Ascending aorta (tissue), 2 donors: ENCODE measurements at regions not wholly inside any gene's neighbourhood (a gene's known extent, or its start where the extent isn't known, plus 50 kb on each side); places are given as distances from the start of the nearest gene placed in this dataset.

Experiments
- DNase-seq, 2 donors: peaks; one replicate each; pipeline ENCODE4 v3.0.0-alpha.2; 2019; ENCODE audit warnings: low spot score in 2 of 2
- H3K27ac ChIP-seq, 2 donors: fragments of 200-600 bp; sonication (generic); one replicate each; pipeline ENCODE4 v1.5.1; 2016 to 2017; ENCODE audit warnings: mild to moderate bottlenecking in 1 of 2
- H3K27me3 ChIP-seq: fragments of 200-600 bp; sonication (generic); one replicate; pipeline ENCODE4 v1.5.1; 2017
- H3K36me3 ChIP-seq, 2 donors: fragments of 200-600 bp; sonication (generic); one replicate each; pipeline ENCODE4 v1.5.1; 2016
- H3K4me1 ChIP-seq, 2 donors: fragments of 200-600 bp; sonication (generic); one replicate each; pipeline ENCODE4 v1.5.1; 2016 to 2017; ENCODE audit warnings: mild to moderate bottlenecking in 1 of 2
- H3K4me3 ChIP-seq, 2 donors: fragments of 200-600 bp; sonication (generic); one replicate each; pipeline ENCODE4 v1.5.1; 2016 to 2017; ENCODE audit warnings: mild to moderate bottlenecking in 1 of 2
- H3K9me3 ChIP-seq, 2 donors: fragments of 200-600 bp; sonication (generic); one replicate each; pipeline ENCODE4 v1.5.1; 2016
- CTCF ChIP-seq, 3 experiments: fragments of 200-600 bp in 2 of 3; fragments of 450-650 bp in 1 of 3; sonication (generic) in 2 of 3; IDR thresholded peaks; one replicate each; pipeline ENCODE4 v1.5.1; 2016 to 2019; ENCODE audit warnings: antibody characterized with exemption in 3 of 3, mild to moderate bottlenecking in 1 of 3, moderate library complexity in 1 of 3
- intact Hi-C: fragments of 100-400 bp; cut with DNase I; formaldehyde crosslinking; loops from one replicate; pipeline ENCODE4 v1.15.1; 2023

- DNase-seq = peak; percentile 0 to 56
- Histone ChIP-seq H3K9me3 (no peaks in the 10 kb centered on the region), H3K4me3 (no peak overlapping the region), H3K27ac (no peak overlapping the region), H3K4me1 (peaks cover 17 to 26% of the 10 kb centered on the region in 2 donors), H3K36me3 (no peaks in the 10 kb centered on the region), H3K27me3 (no peaks in the 10 kb centered on the region)
- TF ChIP-seq CTCF (IDR thresholded peaks at IDR 0.05) = no peak
- intact Hi-C loops = no loop called here
Measured at GRCh38 chr16:85391769-85392583, 221.1 kb upstream of the GSE1 start.

- Histone ChIP-seq H3K27ac (peak overlapping the region in 1 of 2 donors; percentile 9), H3K27me3 (no peaks in the 10 kb centered on the region), H3K9me3 (no peaks in the 10 kb centered on the region), H3K36me3 (no peaks in the 10 kb centered on the region), H3K4me1 (peaks cover 17 to 26% of the 10 kb centered on the region in 2 donors), H3K4me3 (no peak overlapping the region)
- no peak for TF ChIP-seq CTCF (IDR thresholded peaks at IDR 0.05)
- peak in 1 of 2 donors; percentile 53 for DNase-seq
- intact Hi-C loops = no loop called here
Measured at GRCh38 chr16:85392756-85393673, 220.1 kb upstream of the GSE1 start.

GRCh38 chr16:85393674-85394451 is 219.3 kb upstream of the GSE1 start:
- H3K27me3 ChIP-seq = no peaks in the 10 kb centered on the region
- no peaks in the 10 kb centered on the region for H3K36me3 ChIP-seq
- H3K27ac ChIP-seq = peak overlapping the region in 1 of 2 donors; percentile 9
- H3K4me1 ChIP-seq = peaks cover 17 to 26% of the 10 kb centered on the region in 2 donors
- peak in 1 of 2 donors; percentile 67 for DNase-seq
- intact Hi-C loops = loop anchor here (2.0 kb wide), 1 partner anchor 73 kb away; no protein-coding TSS in a partner anchor
- no peaks in the 10 kb centered on the region for H3K9me3 ChIP-seq
- no peak overlapping the region for H3K4me3 ChIP-seq
- TF ChIP-seq CTCF (IDR thresholded peaks at IDR 0.05) = peak; percentile 63 to 69 (median 67)

GRCh38 chr16:85394456-85395206 is 218.5 kb upstream of the GSE1 start:
- peak in 1 of 2 donors; percentile 61 for DNase-seq
- no peaks in the 10 kb centered on the region for H3K27me3 ChIP-seq
- no peak overlapping the region for H3K4me3 ChIP-seq
- peaks cover 17 to 26% of the 10 kb centered on the region in 2 donors for H3K4me1 ChIP-seq
- peak overlapping the region; percentile 77 to 82 for H3K27ac ChIP-seq
- no peaks in the 10 kb centered on the region for H3K9me3 ChIP-seq
- no peak for TF ChIP-seq CTCF (IDR thresholded peaks at IDR 0.05)
- intact Hi-C loops = loop anchor here (1.0 to 2.0 kb wide), 3 partner anchors 24 to 216 kb away; no protein-coding TSS in a partner anchor
- no peaks in the 10 kb centered on the region for H3K36me3 ChIP-seq
